ENCODE measurements at regions not wholly inside any gene's neighbourhood (a gene's known extent, or its start where the extent isn't known, plus 50 kb on each side); places are given as distances from the start of the nearest gene placed in this dataset.

DNA sequence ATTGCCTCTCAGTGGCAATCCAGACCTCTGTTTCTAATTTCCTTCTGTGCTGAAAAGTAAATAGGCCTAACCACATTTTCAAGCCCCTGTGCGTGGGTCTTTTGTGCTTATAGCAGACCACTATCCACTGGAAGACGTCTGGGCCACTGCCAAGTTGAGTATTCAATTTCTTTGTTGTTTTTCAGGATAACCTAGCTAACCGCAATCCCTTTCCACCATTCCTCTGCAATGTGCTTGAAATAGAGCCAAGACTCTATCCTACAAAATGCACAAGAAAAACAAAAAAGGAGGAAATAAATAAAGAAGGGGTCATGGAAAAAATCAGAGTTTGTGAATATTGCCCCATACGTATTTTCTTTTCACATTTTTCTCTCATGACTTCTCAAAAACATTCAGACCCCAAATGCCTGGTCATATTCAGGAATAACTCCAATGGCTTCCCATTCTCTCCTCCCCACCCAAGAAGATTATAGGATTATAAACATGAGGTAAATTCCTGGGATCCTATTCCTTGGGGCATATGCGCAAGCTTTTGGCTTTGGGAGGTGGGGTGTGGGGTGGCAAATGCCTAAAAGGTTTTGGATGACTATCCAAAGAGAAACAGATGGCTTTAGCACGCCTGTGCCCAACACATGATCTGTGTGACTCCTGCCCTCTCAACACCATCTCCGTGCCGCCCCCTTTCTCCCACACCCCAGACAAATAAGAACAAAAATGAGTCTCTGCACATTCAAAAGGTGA is 217.9 kb upstream of the THBS1 start:
- Histone ChIP-seq H3K4me3 (no peak overlapping the region), H3K9me3 (ENCODE audit: control insufficient read depth in 4 of 4, insufficient read depth in 3 of 4, low read length in 3 of 4) (no peaks in the 10 kb centered on the region), H3K27ac (ENCODE audit: low read depth in 1 of 2, low read length in 1 of 2) (no peak overlapping the region), H3K36me3 (ENCODE audit: control insufficient read depth in 4 of 4, insufficient read depth in 4 of 4, low read length in 4 of 4) (no peaks in the 10 kb centered on the region), H3K9ac (ENCODE audit: insufficient read depth in 1 of 2, low read length in 2 of 2) (no peak overlapping the region), H3K27me3 (ENCODE audit: control insufficient read depth in 3 of 3, insufficient read depth in 3 of 3, low read length in 2 of 3) (no peaks in the 10 kb centered on the region), H3K4me1 (ENCODE audit: control insufficient read depth in 5 of 5, insufficient read depth in 5 of 5, low read length in 5 of 5) (peaks cover 3 to 38% (median 10%) of the 10 kb centered on the region in 5 donors)
- DNase-seq (peak in 2 of 3 donors; percentile 47 to 59), ATAC-seq (ENCODE audit: insufficient read depth, low FRiP score) (no peak)
- WGBS, 2 donors: 93% methylated on average over 8 of the region's 8 CpGs
- TF ChIP-seq, protein P1, sequence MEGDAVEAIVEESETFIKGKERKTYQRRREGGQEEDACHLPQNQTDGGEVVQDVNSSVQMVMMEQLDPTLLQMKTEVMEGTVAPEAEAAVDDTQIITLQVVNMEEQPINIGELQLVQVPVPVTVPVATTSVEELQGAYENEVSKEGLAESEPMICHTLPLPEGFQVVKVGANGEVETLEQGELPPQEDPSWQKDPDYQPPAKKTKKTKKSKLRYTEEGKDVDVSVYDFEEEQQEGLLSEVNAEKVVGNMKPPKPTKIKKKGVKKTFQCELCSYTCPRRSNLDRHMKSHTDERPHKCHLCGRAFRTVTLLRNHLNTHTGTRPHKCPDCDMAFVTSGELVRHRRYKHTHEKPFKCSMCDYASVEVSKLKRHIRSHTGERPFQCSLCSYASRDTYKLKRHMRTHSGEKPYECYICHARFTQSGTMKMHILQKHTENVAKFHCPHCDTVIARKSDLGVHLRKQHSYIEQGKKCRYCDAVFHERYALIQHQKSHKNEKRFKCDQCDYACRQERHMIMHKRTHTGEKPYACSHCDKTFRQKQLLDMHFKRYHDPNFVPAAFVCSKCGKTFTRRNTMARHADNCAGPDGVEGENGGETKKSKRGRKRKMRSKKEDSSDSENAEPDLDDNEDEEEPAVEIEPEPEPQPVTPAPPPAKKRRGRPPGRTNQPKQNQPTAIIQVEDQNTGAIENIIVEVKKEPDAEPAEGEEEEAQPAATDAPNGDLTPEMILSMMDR (IDR thresholded peaks at IDR 0.05; ENCODE audit: control extremely low read depth, extremely low read depth): no peak

DNA sequence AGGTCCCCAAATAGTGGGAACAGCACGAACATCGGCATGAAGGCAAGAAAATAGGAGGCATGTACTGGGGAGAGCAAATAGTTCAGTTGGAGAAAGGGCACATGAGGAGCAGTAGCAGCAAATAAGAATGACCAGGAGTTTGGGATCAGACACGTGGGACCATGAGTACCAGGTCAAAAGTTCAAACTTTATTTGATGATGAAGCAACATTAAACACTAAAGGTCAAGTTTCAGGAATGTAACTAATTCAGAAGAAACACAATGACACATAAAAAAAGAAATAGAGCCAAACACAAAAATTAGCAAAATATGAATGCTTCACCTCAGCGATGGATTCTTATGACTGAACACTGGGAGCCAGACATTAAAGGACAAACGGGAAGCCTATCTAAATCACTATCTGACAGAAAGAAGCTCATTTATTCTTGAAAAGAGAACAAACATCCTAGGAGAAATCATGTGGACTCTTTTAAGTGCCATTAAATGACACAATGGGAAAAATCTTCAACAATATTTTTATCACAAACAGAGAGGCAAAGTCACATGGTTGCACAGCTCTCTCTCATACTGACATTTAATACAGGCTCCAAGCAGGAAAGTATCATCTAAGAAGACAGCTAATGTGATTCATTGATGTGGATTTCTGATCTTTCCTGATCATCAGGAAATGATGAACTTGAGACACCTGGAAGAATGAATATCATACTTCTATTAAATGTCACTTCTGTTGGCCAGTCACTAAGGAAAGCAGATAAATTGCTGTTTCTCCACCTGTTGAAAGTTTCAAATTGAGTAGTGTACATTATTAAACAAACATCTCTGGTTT is 216.9 kb upstream of the THBS1 start:
- Histone ChIP-seq H3K4me3 (no peak overlapping the region), H3K9ac (ENCODE audit: insufficient read depth in 1 of 2, low read length in 2 of 2) (no peak overlapping the region), H3K36me3 (ENCODE audit: control insufficient read depth in 4 of 4, insufficient read depth in 4 of 4, low read length in 4 of 4) (no peaks in the 10 kb centered on the region), H3K4me1 (ENCODE audit: control insufficient read depth in 5 of 5, insufficient read depth in 5 of 5, low read length in 5 of 5) (peaks cover 2 to 28% (median 6%) of the 10 kb centered on the region in 5 donors), H3K9me3 (ENCODE audit: control insufficient read depth in 4 of 4, insufficient read depth in 3 of 4, low read length in 3 of 4) (peaks cover 0 to under 1% (median 0%) of the 10 kb centered on the region in 4 donors), H3K27ac (ENCODE audit: low read depth in 1 of 2, low read length in 1 of 2) (no peak overlapping the region), H3K27me3 (ENCODE audit: control insufficient read depth in 3 of 3, insufficient read depth in 3 of 3, low read length in 2 of 3) (no peaks in the 10 kb centered on the region)
- WGBS, 2 donors: 52 to 72% methylated on average over 5 of the region's 5 CpGs
- DNase-seq (no peak), ATAC-seq (ENCODE audit: insufficient read depth, low FRiP score) (peak; percentile 27)
- TF ChIP-seq, protein P1 (IDR thresholded peaks at IDR 0.05; ENCODE audit: control extremely low read depth, extremely low read depth): no peak

DNA sequence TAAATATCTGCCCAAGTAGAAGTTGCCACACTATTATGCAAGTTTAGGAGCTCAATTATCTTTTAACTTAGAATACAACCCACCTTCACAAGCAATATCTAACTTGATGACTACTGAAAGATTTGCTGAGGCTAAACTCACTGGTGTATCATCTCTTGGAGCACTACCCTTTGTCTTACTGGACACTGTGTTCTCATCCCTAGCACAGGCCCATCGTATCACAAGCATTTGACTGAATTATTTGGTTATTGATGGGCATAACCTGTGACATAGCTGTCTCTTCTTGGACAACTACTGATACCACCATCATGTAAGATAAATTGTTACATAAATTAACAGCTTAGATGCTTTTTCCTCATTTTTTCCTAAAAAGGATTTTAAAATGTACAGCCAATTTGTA is 216.2 kb upstream of the THBS1 start:
- Histone ChIP-seq H3K27ac (ENCODE audit: low read depth in 1 of 2, low read length in 1 of 2) (no peak overlapping the region), H3K4me1 (ENCODE audit: control insufficient read depth in 5 of 5, insufficient read depth in 5 of 5, low read length in 5 of 5) (peaks cover 0 to 21% (median 4%) of the 10 kb centered on the region in 5 donors), H3K4me3 (no peak overlapping the region), H3K9ac (ENCODE audit: insufficient read depth in 1 of 2, low read length in 2 of 2) (no peak overlapping the region), H3K36me3 (ENCODE audit: control insufficient read depth in 4 of 4, insufficient read depth in 4 of 4, low read length in 4 of 4) (no peaks in the 10 kb centered on the region), H3K27me3 (ENCODE audit: control insufficient read depth in 3 of 3, insufficient read depth in 3 of 3, low read length in 2 of 3) (no peaks in the 10 kb centered on the region), H3K9me3 (ENCODE audit: control insufficient read depth in 4 of 4, insufficient read depth in 3 of 4, low read length in 3 of 4) (peaks cover 0 to 1% (median 0%) of the 10 kb centered on the region in 4 donors)
- 91 to 98% methylated on average over 1 of the region's 1 CpG for WGBS, 2 donors
- DNase-seq (no peak), ATAC-seq (ENCODE audit: insufficient read depth, low FRiP score) (no peak)
- TF ChIP-seq, protein P1 (IDR thresholded peaks at IDR 0.05; ENCODE audit: control extremely low read depth, extremely low read depth): no peak
